GM23338 (cell line): ENCODE measurements at regions not wholly inside any gene's neighbourhood (a gene's known extent, or its start where the extent isn't known, plus 50 kb on each side); places are given as distances from the start of the nearest gene placed in this dataset.

Experiments
- EZH2 ChIP-seq: fragments of 200-600 bp; sonication (generic); IDR thresholded peaks from one replicate; pipeline ENCODE4 v1.8.0; 2017; ENCODE audit warnings: antibody characterized with exemption, mild to moderate bottlenecking, low read depth; ENCODE audit not compliant: unreplicated experiment
- EZH2phosphoT487 ChIP-seq: fragments of 200-600 bp; sonication (generic); IDR thresholded peaks from one replicate; pipeline ENCODE4 v1.8.1; 2018; ENCODE audit warnings: antibody characterized with exemption; ENCODE audit not compliant: unreplicated experiment
- TF ChIP-seq, protein P1 (sequence below), 2 experiments: fragments of 200-600 bp in 1 of 2; sonication (generic) in 1 of 2; conservative IDR thresholded peaks; 2 replicates each; pipeline versions ENCODE4 v1.5.1 to v1.6.1; 2016 to 2017; ENCODE audit warnings: antibody characterized with exemption in 2 of 2, low read depth in 2 of 2, mild to moderate bottlenecking in 2 of 2, moderate library complexity in 1 of 2

DNA sequence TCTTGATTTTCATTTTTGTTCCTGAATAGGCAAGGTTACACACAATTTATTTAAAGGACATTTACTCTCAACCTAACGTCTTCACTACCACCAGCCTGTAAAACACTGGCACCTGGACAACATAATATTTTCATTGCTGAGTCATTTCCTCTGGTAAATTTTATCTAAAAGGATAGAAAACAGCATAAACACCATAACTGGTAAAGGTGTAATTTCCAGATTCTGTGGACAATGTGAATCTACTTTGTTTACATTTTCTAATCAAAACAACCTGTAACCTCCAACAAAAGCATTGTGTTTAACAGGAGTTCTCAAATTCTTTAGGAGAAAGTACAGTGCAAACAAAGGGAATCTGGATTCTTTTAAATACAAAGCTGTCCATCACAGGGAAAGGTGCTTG is 472.0 kb upstream of the AKR1E2 start:
- TF ChIP-seq, protein P1, sequence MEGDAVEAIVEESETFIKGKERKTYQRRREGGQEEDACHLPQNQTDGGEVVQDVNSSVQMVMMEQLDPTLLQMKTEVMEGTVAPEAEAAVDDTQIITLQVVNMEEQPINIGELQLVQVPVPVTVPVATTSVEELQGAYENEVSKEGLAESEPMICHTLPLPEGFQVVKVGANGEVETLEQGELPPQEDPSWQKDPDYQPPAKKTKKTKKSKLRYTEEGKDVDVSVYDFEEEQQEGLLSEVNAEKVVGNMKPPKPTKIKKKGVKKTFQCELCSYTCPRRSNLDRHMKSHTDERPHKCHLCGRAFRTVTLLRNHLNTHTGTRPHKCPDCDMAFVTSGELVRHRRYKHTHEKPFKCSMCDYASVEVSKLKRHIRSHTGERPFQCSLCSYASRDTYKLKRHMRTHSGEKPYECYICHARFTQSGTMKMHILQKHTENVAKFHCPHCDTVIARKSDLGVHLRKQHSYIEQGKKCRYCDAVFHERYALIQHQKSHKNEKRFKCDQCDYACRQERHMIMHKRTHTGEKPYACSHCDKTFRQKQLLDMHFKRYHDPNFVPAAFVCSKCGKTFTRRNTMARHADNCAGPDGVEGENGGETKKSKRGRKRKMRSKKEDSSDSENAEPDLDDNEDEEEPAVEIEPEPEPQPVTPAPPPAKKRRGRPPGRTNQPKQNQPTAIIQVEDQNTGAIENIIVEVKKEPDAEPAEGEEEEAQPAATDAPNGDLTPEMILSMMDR (conservative IDR thresholded peaks at IDR 0.05; ENCODE audit: low read depth in 2 of 2): no peak
- no peak for TF ChIP-seq EZH2
- TF ChIP-seq EZH2phosphoT487: no peak
